K562 (cell line): ENCODE measurements at regions not wholly inside any gene's neighbourhood (a gene's known extent, or its start where the extent isn't known, plus 50 kb on each side); places are given as distances from the start of the nearest gene placed in this dataset.

Experiments
- CTCF ChIP-seq, 3 experiments: IDR thresholded peaks in 2 of 3; conservative IDR thresholded peaks in 1 of 3; 2 replicates each; pipeline ENCODE4 v1.5.1; 2011 to 2012; ENCODE audit warnings: low read length in 3 of 3, mild to moderate bottlenecking in 3 of 3, control low read depth in 2 of 3, improper control_type of control experiment in 1 of 3, inconsistent platforms in 1 of 3, low read depth in 1 of 3, mixed read lengths in 1 of 3, moderate library complexity in 1 of 3; ENCODE audit not compliant: insufficient read depth in 2 of 3
- E2F6 ChIP-seq, 2 experiments: IDR thresholded peaks; 2 replicates each; pipeline ENCODE4 v1.6.1; 2011; ENCODE audit warnings: borderline replicate concordance in 1 of 2, control low read depth in 1 of 2, low read depth in 1 of 2, low read length in 1 of 2, mild to moderate bottlenecking in 1 of 2, mixed read lengths in 1 of 2, moderate library complexity in 1 of 2; ENCODE audit not compliant: insufficient read depth in 1 of 2, insufficient read length in 1 of 2, poor library complexity in 1 of 2, severe bottlenecking in 1 of 2; ENCODE audit errors: extremely low read depth in 1 of 2
- MTF1 ChIP-seq: fragments of 250-450 bp; sonication (Bioruptor Pico); IDR thresholded peaks from 2 replicates; pipeline ENCODE4 v1.9.0; 2021; ENCODE audit warnings: moderate library complexity, mild to moderate bottlenecking, inconsistent platforms, borderline replicate concordance
- TAF1 ChIP-seq: IDR thresholded peaks from 2 replicates; pipeline ENCODE4 v1.6.1; 2011; ENCODE audit warnings: mild to moderate bottlenecking, low read length, moderate library complexity; ENCODE audit not compliant: insufficient read depth, control insufficient read depth, severe bottlenecking; ENCODE audit errors: extremely low read depth
- TGIF2 ChIP-seq: sonication (generic); formaldehyde crosslinking; IDR thresholded peaks from 2 replicates; pipeline ENCODE4 v1.8.1; 2022; ENCODE audit warnings: mild to moderate bottlenecking, missing genetic modification reagents, moderate library complexity
- ZC3H8 ChIP-seq: fragments of 450-650 bp; IDR thresholded peaks from 2 replicates; pipeline ENCODE4 v1.6.1; 2017

GRCh38 chr10:3239920-3240894 lies 67.6 kb upstream of the PITRM1 start:
- TF ChIP-seq E2F6 (IDR thresholded peaks at IDR 0.05; ENCODE audit: borderline replicate concordance in 1 of 2, extremely low read depth in 1 of 2, insufficient read depth in 1 of 2, insufficient read length in 1 of 2, low read depth in 1 of 2, low read length in 1 of 2, poor library complexity in 1 of 2, severe bottlenecking in 1 of 2): no peak
- no peak for TF ChIP-seq TGIF2 (CRISPR knock-in tag)
- no peak for TF ChIP-seq TAF1
- no peak; a peak in 1 of 6 replicates for TF ChIP-seq CTCF (IDR thresholded peaks at IDR 0.05 in 2 of 3, conservative IDR thresholded peaks at IDR 0.05 in 1 of 3; ENCODE audit: insufficient read depth in 2 of 3, low read depth in 1 of 3, low read length in 3 of 3)
- TF ChIP-seq MTF1 (CRISPR knock-in tag): no peak
- no peak for TF ChIP-seq ZC3H8
